ENCODE measurements at regions not wholly inside any gene's neighbourhood (a gene's known extent, or its start where the extent isn't known, plus 50 kb on each side); places are given as distances from the start of the nearest gene placed in this dataset. TPM values are rescaled to one million over a fixed set of nuclear protein-coding genes. Genes with fewer than 3 reads are reported as not detected.

DNA sequence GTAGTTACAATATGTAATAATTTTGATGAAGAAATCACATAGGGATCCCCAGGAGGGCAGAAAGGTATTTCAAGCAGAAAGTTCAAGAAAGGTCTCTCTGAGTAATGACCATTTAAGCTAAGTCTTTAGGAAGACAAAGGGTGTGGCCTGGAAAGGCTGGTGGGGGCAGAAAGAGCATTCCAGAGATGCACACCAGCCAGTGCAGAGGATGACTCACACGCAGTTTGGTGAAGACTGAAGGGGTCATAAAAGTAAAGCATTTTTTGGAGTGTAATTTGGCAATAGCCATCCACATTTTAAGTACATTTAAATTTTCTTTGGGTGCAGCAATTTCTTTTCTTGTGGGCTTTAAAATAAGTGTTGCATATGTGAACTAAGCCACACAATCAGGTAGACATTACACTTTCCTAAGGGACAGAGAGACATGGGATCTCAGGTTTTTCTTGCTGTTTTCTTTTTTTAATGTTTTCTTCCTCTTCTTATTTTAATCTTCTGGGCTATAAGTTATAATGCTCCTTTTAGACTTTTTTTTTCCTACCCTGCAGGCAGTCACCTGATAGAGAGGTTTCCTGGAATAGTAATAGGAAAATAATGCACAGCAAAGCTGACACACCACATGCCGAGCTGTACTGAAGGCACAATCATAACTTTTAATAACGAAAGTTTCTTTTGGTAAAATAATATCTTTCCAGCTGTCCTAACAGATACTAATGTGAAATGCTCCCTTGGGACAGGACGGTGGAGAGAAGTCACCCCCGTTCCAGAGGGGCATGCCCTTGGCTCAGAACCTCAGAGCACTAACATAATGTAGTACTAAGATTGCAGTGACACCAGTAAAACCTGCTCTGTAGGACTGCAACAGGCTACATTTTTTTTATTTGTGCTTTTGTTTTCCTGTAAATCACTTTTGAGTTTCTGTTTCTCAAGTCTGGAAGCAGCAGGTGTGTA is 49.6 kb upstream of the PTPRK start:
- Histone ChIP-seq H4K20me1 (ENCODE audit: insufficient read depth, poor library complexity, severe bottlenecking) (no peaks in the 10 kb centered on the region), H3K27me3 (no peaks in the 10 kb centered on the region), H3K9me2 (replicated peaks; ENCODE audit: insufficient read depth) (no peaks in the 10 kb centered on the region), H3K9me3 (ENCODE audit: low read depth) (no peaks in the 10 kb centered on the region), H3K4me2 (peak overlapping the region; percentile 13), H3K27ac (no peak overlapping the region), H3K79me2 (no peaks in the 10 kb centered on the region), H2AFZ (no peak overlapping the region), H3K4me3 (no peak overlapping the region), H3K36me3 (replicated peaks; ENCODE audit: insufficient read depth, low read depth) (no peaks in the 10 kb centered on the region), H3K4me1 (ENCODE audit: insufficient read depth) (peaks cover 6% of the 10 kb centered on the region)
- WGBS (ENCODE audit: low lambda C conversion rate, missing lambda C conversion rate) = 64% methylated on average over 5 of the region's 5 CpGs
- peak; percentile 18 for DNase-seq (ENCODE audit: low spot score)
- TF ChIP-seq CTCF (IDR thresholded peaks at IDR 0.05; ENCODE audit: poor library complexity) (no peak), EZH2 (IDR thresholded peaks at IDR 0.05; ENCODE audit: borderline replicate concordance) (no peak), EZH2phosphoT487 (IDR thresholded peaks at IDR 0.05; ENCODE audit: low read depth, severe bottlenecking, unreplicated experiment) (no peak)

Small RNA genes lying in the stretch of these regions (small RNA-seq; reads per million reads assigned to genes)
- not detected for gene RF00019
